ENCODE measurements at regions not wholly inside any gene's neighbourhood (a gene's known extent, or its start where the extent isn't known, plus 50 kb on each side); places are given as distances from the start of the nearest gene placed in this dataset.

DNA sequence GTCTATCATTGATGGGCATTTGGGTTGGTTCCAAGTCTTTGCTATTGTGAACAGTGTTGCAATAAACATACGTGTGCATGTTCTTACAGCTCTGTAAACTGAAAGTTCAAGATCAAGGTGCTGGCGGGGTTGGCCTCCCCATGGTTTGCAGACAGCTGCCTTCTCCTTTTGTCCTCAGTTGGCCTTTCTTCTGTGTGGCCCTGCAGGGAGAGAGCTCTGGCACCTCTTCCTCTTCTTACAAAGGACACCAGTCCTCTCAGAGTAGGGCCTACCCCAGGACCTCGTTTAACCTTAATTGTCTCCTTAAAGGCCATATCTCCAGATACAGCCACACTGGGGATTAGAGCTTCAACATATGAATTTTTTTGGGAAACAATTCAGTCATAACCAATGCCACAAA lies 462.7 kb downstream of the TCERG1L start:
- DNase-seq (ENCODE audit: low read depth in 1 of 2, low spot score in 1 of 2), result no peak

DNA sequence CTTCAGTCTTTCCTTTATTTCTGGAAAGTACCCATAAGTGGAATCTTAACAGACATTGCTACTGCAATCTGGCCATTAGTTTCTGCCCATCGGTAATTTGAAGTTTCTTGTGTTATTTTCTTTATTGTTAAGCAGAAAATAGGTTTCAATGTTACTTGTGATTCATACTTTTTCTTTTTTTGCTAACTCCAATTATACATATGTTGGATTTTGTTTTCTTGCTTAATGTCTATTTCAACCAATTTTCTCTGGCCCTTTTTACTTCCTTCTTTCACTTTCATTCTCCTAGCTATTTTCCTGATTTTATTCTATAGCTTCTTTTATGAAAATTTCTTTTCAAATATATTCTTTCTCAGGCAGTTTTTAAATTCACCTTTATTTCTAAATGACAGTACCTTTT lies 457.4 kb downstream of the TCERG1L start:
- DNase-seq (ENCODE audit: low read depth in 1 of 2, low spot score in 1 of 2), result no peak

DNA sequence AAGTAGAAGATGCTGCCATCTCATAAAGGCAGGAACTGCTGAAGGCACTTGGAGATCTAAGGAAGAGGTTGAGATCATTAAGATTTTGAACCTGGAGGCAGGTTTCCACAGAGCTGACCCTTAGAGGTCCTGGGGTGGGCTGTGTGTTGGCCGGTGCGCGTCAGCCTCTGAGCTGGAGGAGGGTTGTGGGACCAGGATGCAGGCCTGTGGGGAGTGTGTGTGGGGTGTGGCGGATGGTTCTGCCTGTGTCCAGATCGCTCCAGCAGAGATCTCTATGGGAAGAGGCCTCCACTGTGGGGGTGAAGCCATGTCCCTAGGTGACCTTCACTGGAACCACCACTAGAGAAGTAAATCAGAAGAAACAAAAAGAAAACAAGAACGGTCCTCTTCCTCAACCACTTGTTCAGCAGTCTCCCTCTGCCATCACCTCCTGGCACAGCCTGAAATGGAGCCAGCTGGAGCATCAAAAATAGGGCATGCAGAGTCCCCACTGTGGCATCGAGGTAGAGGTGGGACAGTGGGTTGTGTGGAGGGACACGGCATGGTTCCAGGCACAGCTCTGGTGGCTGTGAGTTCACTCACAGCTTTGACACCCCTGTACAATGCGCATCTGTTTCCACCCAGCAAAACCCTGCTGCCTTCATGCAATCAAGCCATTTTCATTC lies 453.8 kb downstream of the TCERG1L start:
- no peak for DNase-seq (ENCODE audit: low read depth in 1 of 2, low spot score in 1 of 2)

GRCh38 chr10:130858626-130859025 lies 452.9 kb downstream of the TCERG1L start:
- no peak for DNase-seq (ENCODE audit: low read depth in 1 of 2, low spot score in 1 of 2)

DNA sequence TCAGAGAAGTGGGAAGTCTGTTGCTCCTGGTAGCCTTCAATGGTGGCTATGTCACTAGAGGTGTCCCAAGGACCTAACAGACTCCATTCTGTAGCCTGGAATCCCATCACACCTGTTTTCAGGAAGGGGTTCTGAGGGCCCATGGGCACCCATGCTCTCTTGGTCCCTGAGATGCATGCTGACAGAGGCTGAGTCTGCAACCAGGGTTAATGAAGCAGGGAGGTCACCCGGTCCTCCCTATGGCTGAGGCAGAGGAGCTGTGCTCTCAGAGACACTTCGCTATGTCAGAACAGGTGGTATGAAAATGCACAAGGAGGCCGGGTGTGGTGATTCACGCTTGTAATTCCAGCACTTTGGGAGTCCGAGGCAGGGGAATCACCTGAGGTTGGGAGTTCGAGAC lies 452.1 kb downstream of the TCERG1L start:
- no peak for DNase-seq (ENCODE audit: low read depth in 1 of 2, low spot score in 1 of 2)

GRCh38 chr10:130862122-130862521 lies 449.4 kb downstream of the TCERG1L start:
- no peak for DNase-seq (ENCODE audit: low read depth in 1 of 2, low spot score in 1 of 2)

DNA sequence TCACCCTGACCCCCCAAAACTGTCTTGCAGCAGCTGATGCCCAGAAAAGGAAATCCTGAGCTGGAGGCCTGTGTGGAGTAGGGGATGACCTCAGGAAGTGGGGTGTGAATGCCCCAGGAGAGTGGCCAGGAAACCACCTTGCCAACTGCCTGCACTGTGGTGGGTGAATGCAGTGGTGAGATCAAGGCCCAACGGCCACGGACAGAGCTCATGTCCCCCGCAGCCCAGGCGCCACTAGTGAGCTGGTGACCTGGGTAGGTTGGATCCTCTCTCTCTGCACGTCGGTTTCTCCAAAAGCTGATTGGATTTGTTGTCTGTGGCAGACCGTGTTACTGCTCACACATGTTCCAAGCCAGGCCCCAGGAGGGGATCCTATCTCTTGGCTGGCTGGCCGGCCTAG lies 448.9 kb downstream of the TCERG1L start:
- no peak for DNase-seq (ENCODE audit: low read depth in 1 of 2, low spot score in 1 of 2)

- no peak for DNase-seq (ENCODE audit: low read depth in 1 of 2, low spot score in 1 of 2)
Measured at GRCh38 chr10:130863044-130863443, 448.5 kb downstream of the TCERG1L start.

GRCh38 chr10:130864961-130865818 lies 446.3 kb downstream of the TCERG1L start:
- DNase-seq (ENCODE audit: low read depth in 1 of 2, low spot score in 1 of 2), result no peak

- no peak for DNase-seq (ENCODE audit: low read depth in 1 of 2, low spot score in 1 of 2)
Measured at GRCh38 chr10:130866857-130867256, 444.7 kb downstream of the TCERG1L start.

- no peak for DNase-seq (ENCODE audit: low read depth in 1 of 2, low spot score in 1 of 2)
Measured at GRCh38 chr10:130867446-130868194, 443.9 kb downstream of the TCERG1L start.

- no peak for DNase-seq (ENCODE audit: low read depth in 1 of 2, low spot score in 1 of 2)
Measured at GRCh38 chr10:130869179-130869841, 442.2 kb downstream of the TCERG1L start.

DNA sequence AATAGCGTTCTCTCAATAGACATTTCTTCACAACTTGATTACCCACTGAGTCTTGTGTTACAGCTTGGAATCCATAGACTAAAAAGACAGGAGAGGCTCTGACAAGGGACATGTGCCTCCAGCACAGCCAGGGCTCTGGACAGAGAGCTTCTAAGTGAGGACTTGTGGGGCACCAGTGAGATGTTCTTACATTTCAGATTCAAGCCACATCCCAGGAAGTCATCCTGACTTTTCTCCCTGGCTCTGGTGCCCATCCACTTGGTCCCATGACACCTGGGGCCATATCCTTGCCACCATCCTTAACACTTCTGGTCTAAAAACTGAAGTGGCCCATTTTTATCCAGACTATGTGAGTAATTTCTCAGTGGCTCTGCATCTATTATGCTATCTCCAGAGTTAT lies 440.1 kb downstream of the TCERG1L start:
- DNase-seq (ENCODE audit: low read depth in 1 of 2, low spot score in 1 of 2), result no peak

DNA sequence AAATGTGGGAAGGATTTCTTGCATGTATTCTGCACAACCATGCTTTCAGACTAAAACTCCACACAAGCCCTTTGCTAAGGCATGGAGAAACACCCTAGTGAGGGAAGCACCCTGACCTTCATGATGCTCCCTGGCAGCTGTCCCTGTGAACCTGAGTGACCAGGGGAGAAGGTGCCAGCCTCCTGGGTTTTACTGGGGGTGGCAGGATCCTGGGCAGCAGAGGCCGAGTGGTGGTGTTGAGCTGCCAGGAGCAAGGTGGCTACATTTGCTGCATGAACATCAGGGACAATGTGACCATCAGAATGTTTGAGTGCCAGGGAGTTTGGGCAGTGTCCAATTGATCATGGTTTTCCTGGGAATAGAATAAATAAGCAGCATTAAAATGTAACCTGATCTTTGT lies 437.9 kb downstream of the TCERG1L start:
- no peak for DNase-seq (ENCODE audit: low read depth in 1 of 2, low spot score in 1 of 2)

DNA sequence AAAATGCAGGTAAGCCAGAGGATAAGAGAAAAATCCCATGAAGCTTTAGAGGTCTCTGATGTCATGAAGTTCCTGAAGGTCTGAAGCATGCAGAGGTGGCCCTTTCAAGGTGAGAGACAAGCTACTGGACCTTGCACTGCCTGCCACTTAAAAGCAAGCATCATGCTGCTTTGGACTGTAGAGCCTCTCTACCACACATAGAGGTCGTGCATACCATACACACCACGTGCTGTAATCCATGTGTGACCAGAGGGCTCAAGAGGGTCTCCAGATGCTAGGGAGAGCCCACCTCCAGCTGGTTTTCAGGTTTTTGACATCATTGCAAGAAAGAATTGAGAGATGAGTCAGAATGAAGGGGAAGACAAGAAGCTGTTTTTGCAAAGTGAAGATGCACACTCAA lies 436.4 kb downstream of the TCERG1L start:
- no peak for DNase-seq (ENCODE audit: low read depth in 1 of 2, low spot score in 1 of 2)

DNA sequence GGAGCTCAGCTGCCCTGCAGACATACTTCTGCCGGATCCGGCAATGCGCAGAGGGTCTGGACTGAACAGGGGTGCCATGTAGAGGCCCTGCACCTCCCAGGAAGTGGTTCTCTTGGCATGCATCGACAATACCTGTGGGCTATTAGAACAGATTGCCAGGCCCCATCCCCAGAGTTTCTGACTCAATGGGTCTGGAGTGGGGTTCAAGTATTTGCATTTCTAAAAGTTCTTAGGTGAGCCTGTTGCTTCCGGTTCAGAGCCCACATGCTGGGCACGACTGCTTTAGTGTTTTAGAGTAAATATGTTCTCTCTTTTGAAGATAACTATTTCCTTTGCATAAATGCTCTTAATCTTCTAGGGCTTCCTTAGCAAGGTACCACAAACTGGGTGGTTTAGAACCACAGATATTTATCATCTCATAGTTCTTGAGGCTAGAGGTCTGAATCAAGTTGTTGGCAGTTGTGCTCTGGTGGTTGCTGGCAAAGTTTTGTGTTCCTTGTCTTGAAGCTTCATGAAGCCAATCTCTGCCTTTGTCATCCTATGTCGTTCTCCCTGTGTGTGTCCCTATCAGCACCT lies 435.5 kb downstream of the TCERG1L start:
- DNase-seq (ENCODE audit: low read depth in 1 of 2, low spot score in 1 of 2), result no peak

GRCh38 chr10:130877126-130877525 lies 434.4 kb downstream of the TCERG1L start:
- no peak for DNase-seq (ENCODE audit: low read depth in 1 of 2, low spot score in 1 of 2)

GRCh38 chr10:130878131-130878530 lies 433.4 kb downstream of the TCERG1L start:
- DNase-seq (ENCODE audit: low read depth in 1 of 2, low spot score in 1 of 2), result no peak

GRCh38 chr10:130882906-130883305 lies 428.6 kb downstream of the TCERG1L start:
- no peak for DNase-seq (ENCODE audit: low read depth in 1 of 2, low spot score in 1 of 2)

- DNase-seq (ENCODE audit: low read depth in 1 of 2, low spot score in 1 of 2), result no peak
Measured at GRCh38 chr10:130884456-130884855, 427.1 kb downstream of the TCERG1L start.

GRCh38 chr10:130885021-130885655 lies 426.4 kb downstream of the TCERG1L start:
- no peak for DNase-seq (ENCODE audit: low read depth in 1 of 2, low spot score in 1 of 2)

Measured in stimulated activated CD4-positive, alpha-beta T cell treated with anti-CD3 and anti-CD28 coated beads, Interleukin-15, amount 100 ng/mL, for 1 hour (primary cell).